ENCODE measurements at regions not wholly inside any gene's neighbourhood (a gene's known extent, or its start where the extent isn't known, plus 50 kb on each side); places are given as distances from the start of the nearest gene placed in this dataset.

- no peak for TF ChIP-seq POLR2A (IDR thresholded peaks at IDR 0.05)
- TF ChIP-seq CTCF (IDR thresholded peaks at IDR 0.05) = no peak
Observed at GRCh38 chr3:116927918-116928317, 218.3 kb downstream of the TUSC7 start.
